NCI-H1694 (cell line): ENCODE measurements at regions not wholly inside any gene's neighbourhood (a gene's known extent, or its start where the extent isn't known, plus 50 kb on each side); places are given as distances from the start of the nearest gene placed in this dataset.
"Not testable (repeated sequence)": the region's sequence is repeated elsewhere in the genome, so short reads cannot be mapped to it uniquely, and the experiment has no call there.

Experiments used
- DNase-seq: peaks from one replicate; lab custom pipeline; 2025; lab: John Stamatoyannopoulos, UW

- DNase-seq = no peak
Measured at GRCh38 chr9:30812821-30813220, 1571.6 kb upstream of the ACO1 start.

- no peak for DNase-seq
Measured at GRCh38 chr9:30815585-30815984, 1568.9 kb upstream of the ACO1 start.

GRCh38 chr9:30845136-30845535 lies 1539.3 kb upstream of the ACO1 start:
- no peak for DNase-seq

GRCh38 chr9:30846651-30847050 lies 1537.8 kb upstream of the ACO1 start:
- DNase-seq = no peak

- DNase-seq = no peak
Measured at GRCh38 chr9:30851600-30851999, 1532.8 kb upstream of the ACO1 start.

GRCh38 chr9:30900706-30901105 lies 1483.7 kb upstream of the ACO1 start:
- DNase-seq = no peak

- no peak for DNase-seq
Measured at GRCh38 chr9:30913331-30913730, 1471.1 kb upstream of the ACO1 start.

GRCh38 chr9:30915451-30915850 lies 1469.0 kb upstream of the ACO1 start:
- no peak for DNase-seq

- no peak for DNase-seq
Measured at GRCh38 chr9:30925126-30925525, 1459.3 kb upstream of the ACO1 start.

GRCh38 chr9:30925635-30926034 lies 1458.8 kb upstream of the ACO1 start:
- no peak for DNase-seq

- DNase-seq = no peak
Measured at GRCh38 chr9:30928045-30928444, 1456.4 kb upstream of the ACO1 start.

- DNase-seq = no peak
Measured at GRCh38 chr9:30932226-30932625, 1452.2 kb upstream of the ACO1 start.

- no peak for DNase-seq
Measured at GRCh38 chr9:30935730-30936129, 1448.7 kb upstream of the ACO1 start.

GRCh38 chr9:30937106-30937505 lies 1447.3 kb upstream of the ACO1 start:
- no peak for DNase-seq

- not testable (repeated sequence) for DNase-seq
Measured at GRCh38 chr9:30942852-30943251, 1441.6 kb upstream of the ACO1 start.

GRCh38 chr9:30943446-30944224 lies 1440.8 kb upstream of the ACO1 start:
- DNase-seq = no peak

- DNase-seq = no peak
Measured at GRCh38 chr9:30944225-30944569, 1440.2 kb upstream of the ACO1 start.

- DNase-seq = no peak
Measured at GRCh38 chr9:30944741-30945280, 1439.6 kb upstream of the ACO1 start.

- no peak for DNase-seq
Measured at GRCh38 chr9:30964332-30964731, 1420.1 kb upstream of the ACO1 start.

- DNase-seq = no peak
Measured at GRCh38 chr9:30967476-30967875, 1417.0 kb upstream of the ACO1 start.

- no peak for DNase-seq
Measured at GRCh38 chr9:30970186-30970585, 1414.3 kb upstream of the ACO1 start.

GRCh38 chr9:30970812-30971211 lies 1413.6 kb upstream of the ACO1 start:
- no peak for DNase-seq

GRCh38 chr9:30972654-30973053 lies 1411.8 kb upstream of the ACO1 start:
- no peak for DNase-seq

- no peak for DNase-seq
Measured at GRCh38 chr9:30977965-30978364, 1406.5 kb upstream of the ACO1 start.
